HS-27A (cell line): ENCODE measurements at regions not wholly inside any gene's neighbourhood (a gene's known extent, or its start where the extent isn't known, plus 50 kb on each side); places are given as distances from the start of the nearest gene placed in this dataset.
"Not testable (repeated sequence)": the region's sequence is repeated elsewhere in the genome, so short reads cannot be mapped to it uniquely, and the experiment has no call there.

Experiments
- DNase-seq: peaks from one replicate; pipeline ENCODE4 v3.0.0-alpha.2; 2012; ENCODE audit warnings: low read depth, missing footprints

DNA sequence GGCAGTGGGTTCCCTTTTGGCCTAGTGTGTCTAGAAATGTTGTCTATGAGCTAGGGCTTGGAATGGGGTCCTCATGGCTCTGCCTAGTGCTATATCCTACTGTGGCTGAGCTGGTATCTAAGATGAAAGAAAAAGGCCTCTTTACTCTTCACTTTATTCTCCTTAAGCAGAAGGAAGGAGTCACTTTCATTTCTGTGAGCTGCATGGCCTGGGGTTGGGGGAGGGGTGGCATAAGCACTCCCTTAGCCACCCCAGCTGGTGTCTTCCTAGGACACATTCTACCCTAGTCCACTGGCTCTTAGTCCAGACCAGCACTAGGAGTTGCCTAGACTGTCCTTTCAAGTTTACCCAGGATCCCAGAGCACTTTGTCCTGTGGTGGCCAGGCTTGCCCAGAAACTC lies 1148.9 kb upstream of the CNTN5 start:
- DNase-seq = no peak

DNA sequence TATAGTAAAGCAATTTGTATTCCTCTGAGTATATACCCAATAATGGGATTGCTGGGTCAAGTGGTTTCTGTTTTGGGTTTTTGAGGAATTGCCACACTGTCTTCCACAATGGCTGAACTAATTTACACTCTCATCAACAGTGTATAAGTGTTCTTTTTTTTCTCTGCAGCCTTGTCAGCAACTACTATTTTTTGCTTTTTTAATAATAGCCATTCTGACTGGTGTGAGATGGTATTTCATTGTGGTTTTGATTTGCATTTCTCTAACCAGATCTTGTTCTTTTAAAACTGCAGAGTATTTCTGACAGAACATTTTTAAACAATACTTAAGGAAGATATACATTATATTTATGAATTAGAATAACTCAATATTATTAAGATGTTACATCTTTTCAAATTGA lies 1140.5 kb upstream of the CNTN5 start:
- no peak for DNase-seq

DNA sequence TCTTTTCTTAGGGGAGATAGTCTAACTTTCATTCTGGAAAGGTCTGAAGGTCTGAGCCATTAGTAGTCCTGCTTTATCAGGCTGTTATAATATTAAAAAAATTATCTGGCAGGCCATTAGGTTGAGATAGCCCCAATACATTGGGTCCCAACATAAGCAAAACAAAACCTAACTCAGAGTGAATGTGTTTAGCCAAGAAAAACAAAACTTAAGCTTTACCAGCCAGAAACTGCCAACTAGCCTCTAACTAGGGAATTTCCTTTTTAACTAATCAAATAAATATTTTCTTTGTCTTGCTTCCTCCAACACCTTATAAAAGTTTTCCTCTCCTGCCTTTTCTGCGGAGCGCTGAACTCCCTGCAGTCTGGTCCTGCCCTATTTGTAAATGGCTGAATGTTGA lies 1137.7 kb upstream of the CNTN5 start:
- no peak for DNase-seq

DNA sequence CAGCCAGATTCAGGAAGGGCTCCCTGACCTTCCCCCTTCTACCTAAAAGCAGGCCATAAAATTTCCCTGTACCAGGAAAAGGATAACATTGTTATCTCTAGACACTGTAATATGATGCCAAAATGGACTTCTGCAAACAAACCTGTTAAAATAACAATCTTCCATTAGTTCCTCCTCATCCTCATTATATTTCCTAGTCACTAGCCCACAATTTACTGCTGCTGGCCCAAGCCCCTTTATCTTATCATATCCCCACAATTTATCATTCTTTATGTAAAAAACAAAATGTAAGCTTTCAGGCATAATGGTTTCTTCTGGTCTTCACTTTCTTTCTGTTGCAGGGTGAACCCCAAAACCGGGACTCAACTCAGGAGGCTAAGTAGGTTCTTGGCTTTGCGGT lies 1132.1 kb upstream of the CNTN5 start:
- no peak for DNase-seq

DNA sequence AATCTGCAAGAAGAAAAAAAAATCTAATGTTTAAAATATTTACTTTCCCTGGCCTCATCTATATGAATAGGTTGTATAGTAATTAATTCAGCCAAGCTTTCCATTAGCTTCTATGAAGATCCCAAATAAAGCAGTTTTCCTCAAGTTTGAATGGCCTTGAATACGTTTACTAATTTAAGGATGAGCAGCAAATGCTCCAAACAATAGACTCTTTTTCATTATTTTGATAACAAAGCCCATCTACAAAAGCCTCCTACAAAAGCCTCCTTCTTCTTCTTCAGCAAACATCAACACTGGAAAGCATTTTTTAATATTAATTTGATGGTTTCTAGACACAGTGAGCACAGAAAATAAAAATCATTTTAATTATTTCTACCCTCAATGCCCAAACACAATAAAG lies 1130.3 kb upstream of the CNTN5 start:
- no peak for DNase-seq

DNA sequence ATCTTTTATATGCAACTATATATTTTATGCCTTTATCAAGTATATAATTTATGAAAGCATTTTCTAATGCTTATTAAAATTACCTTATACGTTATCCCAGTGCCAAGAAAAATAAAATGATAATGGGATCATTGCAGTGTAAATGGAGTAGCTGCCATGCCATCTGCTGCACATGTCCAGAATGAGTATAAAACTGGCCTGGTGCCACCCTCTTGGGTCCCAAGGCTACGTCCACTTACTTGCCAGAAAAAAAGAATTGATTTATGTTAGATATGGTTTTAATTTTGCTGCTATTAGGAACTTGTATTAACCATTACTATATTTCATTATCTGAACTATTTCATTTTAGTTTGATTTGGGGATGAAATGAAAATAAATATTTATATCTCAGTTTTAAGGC lies 1127.1 kb upstream of the CNTN5 start:
- DNase-seq = no peak

DNA sequence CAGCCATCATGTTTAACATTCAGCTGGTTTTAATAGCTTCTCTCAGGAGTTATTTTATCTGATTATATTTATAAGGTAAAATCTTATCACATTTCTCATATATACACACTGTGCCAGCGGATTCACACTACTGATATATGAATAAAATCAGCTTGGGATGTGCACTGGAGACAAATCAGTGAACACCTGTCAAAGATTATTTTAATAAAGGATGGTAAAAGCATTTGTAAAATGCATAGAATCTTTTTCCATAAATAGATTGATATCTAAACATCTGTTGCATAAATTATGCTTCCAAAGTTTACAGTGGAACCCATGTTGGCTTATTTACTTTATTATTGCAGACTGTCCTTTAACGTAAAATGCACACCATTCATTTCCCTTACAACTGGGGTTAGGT lies 1125.8 kb upstream of the CNTN5 start:
- no peak for DNase-seq

DNA sequence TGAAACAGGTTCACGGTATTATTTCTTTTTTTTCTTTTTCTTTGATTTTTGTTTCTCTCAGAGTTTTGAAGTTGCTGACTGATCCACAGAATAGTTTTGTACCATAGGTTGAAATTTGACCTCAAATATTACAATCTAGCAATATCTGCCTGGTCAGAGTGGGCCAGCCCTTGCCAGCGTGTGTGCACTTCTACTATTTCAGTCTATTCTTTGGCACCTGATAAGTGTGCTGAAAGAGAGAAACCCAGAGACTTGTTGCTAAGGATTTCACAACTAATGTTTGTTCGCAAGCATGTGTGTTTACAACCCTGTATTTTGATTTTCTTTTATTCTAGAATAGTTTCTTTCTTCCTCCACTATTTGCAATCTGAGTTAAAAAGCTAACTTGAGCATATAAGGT lies 1125.2 kb upstream of the CNTN5 start:
- no peak for DNase-seq

DNA sequence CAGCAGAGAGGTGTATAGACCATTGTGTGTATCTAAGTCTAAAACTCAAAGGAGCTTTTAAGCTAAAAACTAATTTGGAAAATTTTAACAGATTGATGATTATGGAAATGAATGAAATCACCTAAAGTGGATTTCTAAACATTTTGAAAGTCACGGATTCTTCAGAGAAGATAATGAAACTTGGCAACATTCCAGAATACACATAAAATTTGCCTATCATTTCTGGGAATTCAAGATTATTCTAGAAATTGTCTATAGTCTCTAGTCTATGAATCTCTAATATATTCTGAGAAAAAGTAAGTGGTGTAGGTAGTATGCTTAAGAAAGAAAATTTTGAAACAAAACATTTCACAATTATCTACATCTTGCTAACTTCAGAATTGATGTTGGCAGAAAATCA lies 1117.9 kb upstream of the CNTN5 start:
- DNase-seq = no peak

DNA sequence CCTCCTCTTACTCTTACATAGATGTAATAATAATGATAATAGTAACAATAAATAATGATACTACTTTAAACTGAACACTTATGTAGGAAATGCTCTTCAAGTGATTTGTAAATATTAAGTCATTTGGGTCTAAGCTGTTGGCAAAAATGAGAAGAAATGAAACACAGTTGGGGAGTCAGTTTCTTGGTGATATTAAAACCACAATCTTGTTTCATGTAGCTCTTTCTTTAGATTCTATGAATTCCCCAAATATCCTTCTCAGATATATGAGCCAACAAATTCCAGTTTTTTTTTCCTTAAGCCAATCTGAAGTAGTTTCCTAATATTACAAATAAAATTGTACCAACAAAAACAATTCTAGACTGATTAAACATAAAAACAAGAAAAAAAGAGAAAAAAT lies 1115.6 kb upstream of the CNTN5 start:
- DNase-seq = no peak

DNA sequence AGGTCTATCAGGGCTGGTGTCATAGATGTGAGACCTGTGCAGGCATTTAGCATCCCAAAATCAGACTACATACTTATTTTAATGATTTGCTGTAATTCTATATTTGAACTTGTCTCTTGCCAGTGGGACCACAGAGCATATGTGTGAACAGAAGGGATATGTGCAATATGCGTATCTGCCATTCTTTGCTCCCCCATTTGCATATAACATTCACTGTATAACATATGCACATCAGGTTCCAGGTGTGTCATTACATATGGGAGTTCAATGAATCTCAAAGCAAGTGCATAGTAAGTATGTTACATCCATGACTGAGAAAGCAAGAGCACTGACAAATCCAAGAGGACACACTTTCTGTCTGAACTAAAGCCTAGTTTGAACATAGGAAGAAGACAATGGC lies 1115.1 kb upstream of the CNTN5 start:
- no peak for DNase-seq

DNA sequence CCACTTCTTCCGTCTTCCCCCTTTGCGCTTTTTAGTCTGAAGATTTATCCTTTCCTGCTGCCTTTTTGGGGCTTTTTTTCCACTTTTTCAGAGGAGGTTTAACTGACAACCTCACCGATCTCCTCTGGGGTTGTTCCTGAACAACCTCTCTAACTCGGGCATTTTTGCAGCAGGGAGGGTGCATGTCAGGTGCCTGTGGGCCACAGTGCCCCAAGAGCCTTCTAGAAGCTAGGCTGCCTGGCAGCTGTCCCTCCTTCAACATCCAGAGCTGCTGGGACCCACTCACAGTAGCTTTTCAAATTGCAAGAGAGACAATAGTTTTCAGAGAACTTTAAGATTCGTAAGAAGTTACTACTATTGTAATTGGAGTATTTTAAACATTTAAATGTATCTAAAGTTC lies 1112.4 kb upstream of the CNTN5 start:
- no peak for DNase-seq

DNA sequence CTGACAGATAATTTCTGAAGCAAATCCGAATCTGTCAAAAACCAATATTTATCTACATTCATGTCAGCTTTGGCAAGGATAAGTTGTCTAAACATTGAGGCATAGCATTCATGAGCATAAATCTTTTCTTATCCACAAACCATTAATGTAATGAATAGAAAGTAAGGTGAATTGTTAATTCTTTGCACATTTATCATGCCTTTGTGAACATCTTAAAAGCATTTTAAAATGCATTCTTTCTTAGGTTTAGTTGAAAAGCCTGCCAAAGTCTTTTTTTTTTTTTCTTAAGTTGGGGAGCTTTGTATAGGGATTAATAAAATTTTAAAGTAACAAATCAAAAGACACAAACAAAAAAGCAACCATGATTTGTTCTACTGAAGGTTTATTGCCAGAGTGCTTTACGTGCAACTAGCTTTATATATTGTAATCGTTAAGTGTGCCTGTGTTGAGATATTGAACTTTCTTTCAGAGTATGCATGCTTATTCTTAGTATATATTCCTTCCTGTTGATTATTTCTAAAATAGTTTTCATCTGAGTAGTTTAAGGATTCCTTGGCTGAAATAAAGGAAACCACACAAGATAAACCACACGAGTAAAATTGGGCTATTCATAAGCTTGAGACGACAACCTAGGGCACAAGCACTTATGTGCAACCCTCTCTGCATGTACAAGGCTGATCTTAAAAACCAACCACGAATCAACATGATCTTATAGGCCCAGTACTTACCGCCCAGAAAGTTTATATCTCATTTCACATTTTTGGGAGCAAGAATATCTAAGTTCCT lies 1110.9 kb upstream of the CNTN5 start:
- no peak for DNase-seq

DNA sequence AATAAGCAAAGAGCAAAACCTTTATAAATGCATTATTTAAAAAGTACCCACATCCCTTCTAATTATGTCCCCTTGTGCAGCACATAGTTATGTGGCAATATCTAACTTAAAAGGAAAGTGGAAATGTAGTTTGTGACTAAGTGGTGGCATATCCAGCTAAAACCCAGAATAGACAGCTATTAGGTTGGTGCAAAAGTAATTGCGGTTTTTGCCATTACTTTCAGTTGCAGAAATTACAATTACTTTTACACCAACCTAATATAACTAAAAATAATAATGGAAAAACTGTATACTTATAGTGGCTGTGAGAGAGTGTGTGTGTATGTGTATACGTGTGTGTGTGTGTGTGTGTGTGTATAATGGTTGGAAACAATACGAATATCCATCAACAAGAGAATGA lies 1108.1 kb upstream of the CNTN5 start:
- no peak for DNase-seq

DNA sequence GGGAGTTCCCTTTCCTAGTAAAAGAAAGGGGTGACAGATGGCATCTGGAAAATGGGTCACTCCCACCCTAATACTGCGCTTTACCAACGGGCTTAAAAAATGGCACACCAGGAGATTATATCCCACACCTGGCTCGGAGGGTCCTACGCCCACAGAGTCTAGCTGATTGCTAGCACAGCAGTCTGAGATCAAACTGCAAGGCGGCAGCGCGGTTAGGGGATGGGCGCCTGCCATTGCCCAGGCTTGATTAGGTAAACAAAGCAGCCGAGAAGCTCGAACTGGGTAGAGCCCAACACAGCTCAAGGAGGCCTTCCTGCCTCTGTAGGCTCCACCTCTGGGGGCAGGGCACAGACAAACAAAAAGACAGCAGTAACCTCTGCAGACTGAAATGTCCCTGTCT lies 1097.8 kb upstream of the CNTN5 start:
- DNase-seq = not testable (repeated sequence)

DNA sequence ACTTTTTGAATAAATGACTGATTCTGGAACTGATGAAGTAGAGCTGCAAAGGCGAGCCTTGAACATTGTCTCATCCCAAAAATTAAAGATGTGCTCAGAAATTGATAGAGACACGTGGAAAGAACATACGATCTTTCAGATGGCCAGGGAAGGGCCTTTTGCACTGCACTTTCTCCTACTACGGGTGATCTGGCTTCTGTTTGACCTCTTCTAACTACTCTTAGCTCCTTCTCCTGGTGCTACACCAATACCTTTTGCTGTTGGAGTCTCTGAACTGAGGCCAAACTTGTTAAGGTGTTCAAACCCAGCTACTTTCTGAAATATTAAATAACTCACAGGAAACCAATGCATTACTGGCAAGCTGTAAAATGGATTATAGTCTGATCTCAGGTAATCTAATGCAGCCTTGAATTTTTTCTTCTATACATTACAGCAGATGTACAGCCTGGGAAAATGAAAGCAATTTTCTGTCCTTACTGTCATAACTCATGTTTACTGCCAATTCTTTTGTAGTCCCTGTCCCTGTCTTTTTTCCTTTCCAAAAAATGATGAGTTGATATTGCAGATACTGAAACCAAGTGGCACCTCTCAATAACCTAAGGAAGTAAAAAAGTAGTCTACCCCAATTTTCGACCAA lies 1086.1 kb upstream of the CNTN5 start:
- DNase-seq = no peak

DNA sequence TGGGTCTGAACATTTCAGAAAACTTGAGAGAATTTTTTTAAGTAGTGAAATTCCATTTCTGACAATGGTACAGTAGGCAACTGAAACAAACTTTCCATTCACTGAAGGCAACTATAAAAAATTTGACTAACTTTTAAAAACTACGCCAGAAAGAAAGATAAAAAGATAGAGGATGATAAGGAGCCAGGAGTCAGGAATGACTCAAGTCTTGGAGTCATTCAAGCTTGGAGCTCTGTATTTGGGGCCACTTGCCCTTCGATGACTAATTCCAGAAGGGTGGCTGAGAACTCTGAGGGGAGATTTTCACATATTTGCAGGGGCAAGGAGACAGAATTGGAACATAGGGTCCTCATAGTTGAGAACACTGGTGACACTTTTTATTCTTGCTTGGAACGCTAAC lies 1083.2 kb upstream of the CNTN5 start:
- no peak for DNase-seq

DNA sequence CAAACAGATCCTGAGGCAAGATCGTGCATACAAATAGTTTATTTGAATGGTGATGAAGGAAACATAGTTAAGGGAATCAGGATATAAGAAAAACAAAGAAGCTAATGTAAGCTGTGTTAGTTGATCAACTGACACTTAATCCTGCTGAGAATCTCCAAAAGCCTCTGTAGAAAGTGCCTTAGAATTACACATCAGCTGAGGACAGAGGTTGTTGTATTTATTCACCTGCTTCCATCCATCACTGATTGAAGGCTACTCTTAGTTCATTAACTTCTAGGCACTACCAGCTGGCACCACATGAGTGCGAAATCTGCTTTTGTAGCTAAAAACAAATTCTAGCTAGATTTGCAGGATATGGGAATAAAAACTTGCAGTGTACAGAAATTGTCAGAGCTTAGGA lies 1082.0 kb upstream of the CNTN5 start:
- no peak for DNase-seq

DNA sequence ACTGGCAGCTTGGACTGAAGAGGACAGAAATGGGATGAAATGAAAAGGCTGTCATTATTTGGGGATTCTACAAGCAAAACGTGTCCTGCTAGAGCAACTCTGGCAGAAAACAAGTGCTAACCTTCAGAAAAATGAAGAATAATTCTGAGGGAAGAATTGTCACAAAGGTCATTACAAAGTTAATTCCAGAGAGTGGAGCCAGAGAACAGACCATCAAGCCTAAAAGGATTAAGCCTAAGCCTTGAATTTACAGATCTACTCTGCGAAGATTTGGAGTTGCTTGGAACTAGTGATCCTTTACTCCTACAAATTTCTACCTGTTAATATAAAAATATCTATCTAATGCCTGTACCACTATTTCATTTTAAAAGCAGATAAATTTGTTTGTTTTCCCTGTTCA lies 1077.3 kb upstream of the CNTN5 start:
- no peak for DNase-seq

DNA sequence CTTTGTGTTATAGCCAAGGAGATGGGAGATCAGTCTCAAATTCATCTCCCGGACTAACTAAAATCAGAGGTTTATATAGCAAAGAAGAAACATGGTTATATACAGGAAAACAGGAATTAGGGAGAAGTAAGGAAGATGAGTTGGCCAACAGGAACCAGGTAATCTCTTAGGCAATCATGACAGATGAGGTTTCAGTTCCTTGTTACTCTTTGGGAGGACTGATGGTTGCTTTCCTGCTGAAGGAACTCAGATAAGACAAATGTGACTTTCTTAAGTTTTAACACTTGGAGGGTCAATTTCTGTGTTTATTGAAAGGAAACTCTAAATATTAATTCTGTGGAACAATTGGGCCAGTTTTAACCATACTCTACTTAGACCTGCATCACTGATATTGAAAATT lies 1072.0 kb upstream of the CNTN5 start:
- no peak for DNase-seq

DNA sequence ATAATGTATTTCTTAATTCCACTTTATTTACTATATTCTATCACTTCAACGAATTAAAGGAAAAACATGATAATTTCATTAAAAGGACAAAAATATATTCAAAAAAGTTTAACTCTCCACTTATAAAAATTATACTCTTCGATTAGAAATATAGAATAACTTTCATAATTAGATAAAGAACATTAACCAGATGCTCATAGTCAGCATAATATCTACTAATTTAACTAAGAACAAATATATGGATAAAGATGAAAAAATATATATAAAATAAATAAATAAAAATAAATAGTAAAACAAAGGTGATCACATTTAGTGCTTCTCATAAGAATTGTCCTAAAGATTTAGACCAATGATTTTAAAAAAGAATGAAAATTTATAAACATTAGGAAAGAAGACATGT lies 1065.2 kb upstream of the CNTN5 start:
- no peak for DNase-seq

DNA sequence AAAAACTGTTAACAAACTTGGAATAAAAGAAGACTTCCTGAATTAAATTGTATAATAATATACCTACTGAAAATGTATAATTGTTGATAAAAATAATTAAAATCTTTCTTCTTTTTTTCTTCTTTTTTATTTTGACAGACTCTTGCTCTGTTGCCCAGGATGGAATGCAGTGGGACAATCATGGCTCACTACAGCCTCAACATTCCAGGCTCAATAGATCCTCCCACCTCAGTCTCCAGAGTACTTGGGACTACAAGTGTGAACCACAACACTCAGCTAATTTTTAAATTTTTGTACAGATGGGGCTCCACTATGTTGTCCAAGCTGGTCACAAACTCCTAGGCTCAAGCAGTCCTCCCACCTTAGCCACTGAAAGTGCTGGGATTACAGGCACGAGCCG lies 1063.8 kb upstream of the CNTN5 start:
- no peak for DNase-seq

DNA sequence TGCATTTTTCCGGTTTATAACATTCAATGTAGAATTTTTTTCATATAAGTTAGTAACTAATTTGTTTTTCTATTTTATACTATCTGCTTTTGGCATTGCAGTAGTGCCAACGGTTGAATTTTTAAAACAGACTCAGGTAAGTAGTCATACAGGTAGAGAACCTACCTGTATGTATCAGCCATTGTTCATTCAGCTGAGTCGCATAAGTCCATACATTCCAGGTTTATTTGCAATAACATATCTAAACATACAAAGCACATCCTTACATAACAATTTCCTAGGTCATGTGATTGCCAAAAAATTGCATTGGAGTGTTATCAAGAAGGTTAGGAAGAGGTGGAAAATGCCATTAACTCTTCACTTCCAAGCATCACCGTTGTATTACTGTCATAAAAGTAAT lies 1059.3 kb upstream of the CNTN5 start:
- no peak for DNase-seq

DNA sequence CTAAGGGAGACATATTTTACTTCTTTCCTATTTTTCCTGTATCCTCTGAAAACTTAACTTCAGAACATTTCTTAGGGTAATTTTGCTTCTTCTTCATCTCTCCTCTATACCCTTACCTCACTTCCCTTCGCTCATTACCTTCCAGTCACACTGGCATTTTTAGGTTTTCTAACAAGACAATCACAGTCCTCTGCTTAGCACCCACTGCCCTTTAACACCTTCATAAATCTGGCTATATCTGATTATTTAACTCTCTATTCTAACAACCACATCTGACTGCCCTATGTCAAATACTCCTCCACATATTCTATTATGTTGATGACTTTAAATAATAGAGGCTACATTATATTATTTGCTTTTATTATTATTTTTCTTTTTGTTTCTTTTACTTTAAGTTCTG lies 1058.0 kb upstream of the CNTN5 start:
- no peak for DNase-seq
